Adrenal gland (tissue), 9 donors: ENCODE measurements at regions not wholly inside any gene's neighbourhood (a gene's known extent, or its start where the extent isn't known, plus 50 kb on each side); places are given as distances from the start of the nearest gene placed in this dataset.

Experiments used
- DNase-seq, 7 donors: peaks; one replicate each; pipeline ENCODE4 v3.0.0-alpha.2; 2019 to 2020
- H3K27ac ChIP-seq, 5 donors: fragments of 200-600 bp; sonication (generic) in 4 of 5; 1 replicate in 3 of 5; 2 replicates in 2 of 5; pipeline versions ENCODE4 v1.5.1 to v1.8.0; 2016 to 2020; ENCODE audit warnings: mild to moderate bottlenecking in 1 of 5
- H3K27me3 ChIP-seq: fragments of 200-600 bp; 2 replicates; pipeline ENCODE4 v1.8.0; 2021
- H3K36me3 ChIP-seq, 2 donors: fragments of 200-600 bp; replicated peaks in 1 of 2; 1 replicate in 1 of 2; 2 replicates in 1 of 2; pipeline versions ENCODE4 v1.5.1 to v1.8.0; 2018 to 2022
- H3K4me1 ChIP-seq, 2 donors: fragments of 200-600 bp; replicated peaks in 1 of 2; 1 replicate in 1 of 2; 2 replicates in 1 of 2; pipeline versions ENCODE4 v1.5.1 to v1.8.0; 2018 to 2021
- H3K4me3 ChIP-seq, 4 donors: fragments of 200-600 bp; sonication (generic) in 3 of 4; one replicate each; pipeline ENCODE4 v1.5.1; 2016 to 2018
- H3K9me3 ChIP-seq, 3 donors: fragments of 200-600 bp; sonication (generic) in 1 of 3; replicated peaks in 1 of 3; 1 replicate in 2 of 3; 2 replicates in 1 of 3; pipeline versions ENCODE4 v1.5.1 to v1.8.0; 2016 to 2021
- POLR2A ChIP-seq, 2 donors: fragments of 450-650 bp; IDR thresholded peaks; one replicate each; pipeline ENCODE4 v1.6.1; 2017; ENCODE audit warnings: antibody characterized with exemption in 2 of 2, mild to moderate bottlenecking in 2 of 2, moderate library complexity in 1 of 2
- WGBS, 4 donors: extraction: QIAGEN DNeasy Blood & Tissue Kit in 2 of 4; methylation state at CpG; one replicate each; pipeline versions ENCODE4 v1.1.5 to v1.1.7; 2013 to 2017; 5-methylcytosine and 5-hydroxymethylcytosine counted together
- intact Hi-C, 2 donors: fragments of 100-400 bp; cut with DNase I; formaldehyde crosslinking; loops; one replicate each; pipeline versions ENCODE4 v1.14.1 to v1.15.0; 2022 to 2023
- TF ChIP-seq, protein P1 (sequence below), 6 experiments: fragments of 450-650 bp in 4 of 6; fragments of 200-600 bp in 2 of 6; sonication (generic) in 1 of 6; IDR thresholded peaks; 1 replicate in 5 of 6; 2 replicates in 1 of 6; pipeline versions ENCODE4 v1.5.1 to v1.8.0; 2016 to 2021; ENCODE audit warnings: antibody characterized with exemption in 6 of 6, mild to moderate bottlenecking in 2 of 6, moderate library complexity in 1 of 6
- donor health status: healthy with polysubstance abuse.
- donor health status: Bipolar disorder and iron deficiency.
- donor health status: DM: yes; HTN: yes; CAD: no.
- donor health status: DM: no; HTN: no; CAD: no.
- donor health status: DM: no; HTN: no; CAD: no.

DNA sequence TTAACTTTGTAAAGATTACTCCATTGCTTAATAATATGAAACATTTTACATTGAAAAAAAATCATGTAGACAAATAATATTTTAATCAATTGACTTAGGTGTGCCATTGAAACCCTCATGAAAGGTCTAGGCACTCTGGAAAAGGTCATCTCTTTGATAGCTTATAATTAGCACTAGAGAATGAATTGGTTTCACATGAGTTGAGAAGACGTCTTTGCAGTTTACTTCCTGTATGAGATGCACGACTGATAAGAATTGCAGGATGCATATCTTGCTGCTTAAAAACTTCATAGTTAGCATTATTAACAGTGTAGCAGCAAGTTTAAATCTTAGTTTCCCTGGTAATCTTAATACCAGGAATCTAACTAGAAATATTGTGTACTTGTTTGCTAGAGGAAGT lies 614.2 kb upstream of the COBL start:
- no peaks in the 10 kb centered on the region for H3K9me3 ChIP-seq

DNA sequence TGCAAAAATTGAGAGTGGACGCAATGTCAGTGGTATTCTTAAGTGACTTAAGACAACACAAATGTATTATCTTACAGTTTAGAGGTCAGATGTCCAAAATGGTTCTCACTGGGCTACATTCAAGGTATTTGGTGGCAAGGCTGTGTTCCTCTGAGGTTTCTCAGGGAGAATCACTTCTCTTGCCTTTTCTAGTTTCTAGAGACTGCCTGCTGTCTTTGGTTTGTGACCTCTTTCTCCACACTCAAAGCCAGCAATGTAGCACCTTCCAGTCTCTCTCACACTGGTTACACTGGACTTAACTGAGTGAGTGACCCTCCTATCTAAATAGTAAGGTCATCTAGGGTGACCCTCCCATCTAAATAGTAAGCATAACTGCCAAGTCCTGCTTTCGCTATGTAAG lies 613.2 kb upstream of the COBL start:
- intact Hi-C loops = no loop called here

More for the DNA sequence above, 614.2 kb upstream of the COBL start:
- TF ChIP-seq, protein P1, sequence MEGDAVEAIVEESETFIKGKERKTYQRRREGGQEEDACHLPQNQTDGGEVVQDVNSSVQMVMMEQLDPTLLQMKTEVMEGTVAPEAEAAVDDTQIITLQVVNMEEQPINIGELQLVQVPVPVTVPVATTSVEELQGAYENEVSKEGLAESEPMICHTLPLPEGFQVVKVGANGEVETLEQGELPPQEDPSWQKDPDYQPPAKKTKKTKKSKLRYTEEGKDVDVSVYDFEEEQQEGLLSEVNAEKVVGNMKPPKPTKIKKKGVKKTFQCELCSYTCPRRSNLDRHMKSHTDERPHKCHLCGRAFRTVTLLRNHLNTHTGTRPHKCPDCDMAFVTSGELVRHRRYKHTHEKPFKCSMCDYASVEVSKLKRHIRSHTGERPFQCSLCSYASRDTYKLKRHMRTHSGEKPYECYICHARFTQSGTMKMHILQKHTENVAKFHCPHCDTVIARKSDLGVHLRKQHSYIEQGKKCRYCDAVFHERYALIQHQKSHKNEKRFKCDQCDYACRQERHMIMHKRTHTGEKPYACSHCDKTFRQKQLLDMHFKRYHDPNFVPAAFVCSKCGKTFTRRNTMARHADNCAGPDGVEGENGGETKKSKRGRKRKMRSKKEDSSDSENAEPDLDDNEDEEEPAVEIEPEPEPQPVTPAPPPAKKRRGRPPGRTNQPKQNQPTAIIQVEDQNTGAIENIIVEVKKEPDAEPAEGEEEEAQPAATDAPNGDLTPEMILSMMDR (IDR thresholded peaks at IDR 0.05) = no peak
- no peaks in the 10 kb centered on the region for H3K4me1 ChIP-seq
- H3K4me3 ChIP-seq = no peak overlapping the region
- intact Hi-C loops = no loop called here
- DNase-seq = no peak
- WGBS, 4 donors = 49 to 73% (median 69%) methylated on average over 2 of the region's 2 CpGs
- H3K27ac ChIP-seq = no peak overlapping the region
- no peaks in the 10 kb centered on the region for H3K36me3 ChIP-seq
- no peaks in the 10 kb centered on the region for H3K27me3 ChIP-seq

DNA sequence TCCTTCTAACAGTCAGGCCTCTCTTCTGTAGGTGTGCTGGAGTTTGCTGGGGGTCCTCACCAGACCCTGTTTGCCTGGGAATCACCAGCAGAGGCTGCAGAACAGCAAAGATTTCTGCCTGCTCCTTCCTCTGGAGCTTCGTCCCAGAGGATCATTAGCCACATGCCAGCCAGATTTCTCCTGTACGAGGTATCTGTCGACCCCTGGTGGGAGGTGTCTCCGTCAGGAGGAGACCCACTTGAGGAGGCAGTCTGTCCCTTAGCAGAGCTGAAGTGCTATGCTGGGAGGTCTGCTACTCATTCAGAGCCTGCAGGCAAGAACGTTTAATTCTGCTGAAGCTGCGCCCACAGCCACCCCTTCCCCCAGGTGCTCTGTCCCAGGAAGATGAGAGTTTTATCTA lies 611.1 kb upstream of the COBL start:
- TF ChIP-seq POLR2A (IDR thresholded peaks at IDR 0.05) = no peak
- TF ChIP-seq, protein P1 (IDR thresholded peaks at IDR 0.05) = no peak
- Histone ChIP-seq H3K27ac (no peak overlapping the region), H3K4me3 (no peak overlapping the region), H3K4me1 (no peaks in the 10 kb centered on the region), H3K36me3 (no peaks in the 10 kb centered on the region), H3K27me3 (no peaks in the 10 kb centered on the region), H3K9me3 (no peaks in the 10 kb centered on the region)
- DNase-seq = no peak
- WGBS, 4 donors = 78 to 87% (median 82%) methylated on average over 6 of the region's 6 CpGs
- intact Hi-C loops = no loop called here

More for the DNA sequence above, 613.2 kb upstream of the COBL start:
- H3K4me3 ChIP-seq = no peak overlapping the region
- H3K27me3 ChIP-seq = no peaks in the 10 kb centered on the region
- no peaks in the 10 kb centered on the region for H3K36me3 ChIP-seq
- no peak overlapping the region for H3K27ac ChIP-seq
- WGBS, 4 donors = 45 to 50% (median 49%) methylated on average over 2 of the region's 2 CpGs
- DNase-seq = no peak
- H3K4me1 ChIP-seq = no peaks in the 10 kb centered on the region
- no peak for TF ChIP-seq POLR2A (IDR thresholded peaks at IDR 0.05)
- TF ChIP-seq, protein P1 (IDR thresholded peaks at IDR 0.05) = no peak
- no peaks in the 10 kb centered on the region for H3K9me3 ChIP-seq

DNA sequence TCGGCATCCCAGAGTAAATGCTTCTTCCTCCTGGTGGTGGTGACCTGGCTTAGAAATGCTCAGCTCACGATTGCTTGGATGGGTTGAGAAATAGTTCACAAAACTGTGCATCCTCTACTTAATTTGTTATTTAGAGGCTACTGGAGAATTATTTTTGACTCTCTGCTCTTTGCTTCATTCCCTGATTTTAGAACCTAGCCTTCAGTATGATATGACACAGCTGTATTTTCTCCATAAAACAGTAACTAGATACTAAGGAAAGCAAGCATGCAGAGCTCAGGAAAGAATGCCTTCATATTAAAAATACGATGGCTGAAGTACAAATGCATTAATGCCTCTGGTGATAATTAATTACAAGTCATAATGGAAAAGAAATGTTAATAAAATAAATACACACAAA lies 602.0 kb upstream of the COBL start:
- 63 to 75% (median 71%) methylated on average over 3 of the region's 3 CpGs for whole genome bisulfite sequencing, 4 donors
- no peaks in the 10 kb centered on the region for H3K9me3 ChIP-seq
- H3K27ac ChIP-seq = no peak overlapping the region
- no peak for DNase-seq
- no peaks in the 10 kb centered on the region for H3K4me1 ChIP-seq
- intact Hi-C loops = no loop called here
- no peaks in the 10 kb centered on the region for H3K27me3 ChIP-seq
- TF ChIP-seq, protein P1 (IDR thresholded peaks at IDR 0.05) = no peak
- TF ChIP-seq POLR2A (IDR thresholded peaks at IDR 0.05) = no peak
- H3K4me3 ChIP-seq = no peak overlapping the region
- H3K36me3 ChIP-seq = no peaks in the 10 kb centered on the region
